Skeletal muscle tissue (tissue), 3 donors: ENCODE measurements at regions not wholly inside any gene's neighbourhood (a gene's known extent, or its start where the extent isn't known, plus 50 kb on each side); places are given as distances from the start of the nearest gene placed in this dataset.

Experiments
- H3K27ac ChIP-seq: one replicate; pipeline ENCODE4 v1.7.0; 2013; ENCODE audit warnings: mild to moderate bottlenecking, low read depth, low read length, inconsistent platforms
- H3K27me3 ChIP-seq, 3 donors: one replicate each; pipeline ENCODE4 v1.7.0; 2013; ENCODE audit warnings: low read length in 3 of 3; ENCODE audit not compliant: control insufficient read depth in 3 of 3, insufficient read depth in 3 of 3
- H3K36me3 ChIP-seq, 3 donors: one replicate each; pipeline ENCODE4 v1.7.0; 2013; ENCODE audit warnings: low read length in 3 of 3; ENCODE audit not compliant: control insufficient read depth in 3 of 3, insufficient read depth in 3 of 3
- H3K4me1 ChIP-seq, 3 donors: one replicate each; pipeline ENCODE4 v1.7.0; 2013; ENCODE audit warnings: low read length in 3 of 3, mild to moderate bottlenecking in 3 of 3; ENCODE audit not compliant: control insufficient read depth in 3 of 3, insufficient read depth in 3 of 3
- H3K4me3 ChIP-seq, 3 donors: one replicate each; pipeline ENCODE4 v1.7.0; 2013; ENCODE audit warnings: low read length in 3 of 3
- H3K9ac ChIP-seq, 3 donors: one replicate each; pipeline ENCODE4 v1.7.0; 2013; ENCODE audit warnings: low read length in 3 of 3, mild to moderate bottlenecking in 3 of 3, moderate library complexity in 2 of 3, low read depth in 1 of 3
- H3K9me3 ChIP-seq, 3 donors: one replicate each; pipeline ENCODE4 v1.7.0; 2013; ENCODE audit warnings: low read length in 3 of 3; ENCODE audit not compliant: control insufficient read depth in 3 of 3
- donor health status: Osteomylitis.

DNA sequence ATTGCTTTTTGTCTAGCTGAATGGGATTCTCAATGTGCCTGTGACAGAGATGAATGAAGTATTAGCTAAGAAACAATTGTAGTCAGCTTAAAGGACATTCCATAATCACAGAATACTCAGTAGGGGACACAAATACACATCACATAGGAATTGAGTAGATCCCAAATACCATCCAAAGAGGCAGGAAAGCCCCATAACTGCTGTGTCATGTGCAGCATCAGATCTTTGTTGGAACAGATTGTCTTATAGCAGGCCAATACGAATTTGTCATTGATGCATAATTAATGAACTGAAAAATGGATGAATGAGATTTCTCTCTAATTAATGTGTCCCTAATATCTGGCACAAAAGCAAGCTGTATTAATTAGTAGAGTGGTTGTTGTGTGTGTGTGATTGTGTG, 82.3 kb upstream of the S1PR1 start:
- Histone ChIP-seq H3K4me1 (no peaks in the 10 kb centered on the region), H3K36me3 (no peaks in the 10 kb centered on the region), H3K27ac (no peak overlapping the region), H3K9me3 (no peaks in the 10 kb centered on the region), H3K9ac (no peak overlapping the region), H3K27me3 (no peaks in the 10 kb centered on the region), H3K4me3 (no peak overlapping the region)

DNA sequence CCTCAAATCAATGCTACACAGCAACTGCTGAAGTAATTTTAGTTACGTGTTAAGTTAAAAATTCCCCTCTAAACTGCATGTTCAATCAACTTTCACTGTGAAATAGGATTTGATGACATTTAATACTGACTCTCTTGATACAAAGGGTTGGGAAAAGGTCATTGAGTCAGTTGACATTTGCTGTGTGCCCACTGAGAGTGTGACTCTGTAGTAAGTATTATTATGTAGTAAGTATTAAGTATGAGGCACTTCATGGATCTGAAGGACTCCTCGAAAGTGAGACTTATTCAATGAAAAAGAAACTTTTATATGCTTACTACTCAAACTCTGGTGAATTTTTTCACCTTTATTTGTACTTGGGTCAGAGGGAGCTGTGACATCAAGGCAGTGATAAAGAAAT, 83.1 kb upstream of the S1PR1 start:
- no peak overlapping the region for H3K9ac ChIP-seq

DNA sequence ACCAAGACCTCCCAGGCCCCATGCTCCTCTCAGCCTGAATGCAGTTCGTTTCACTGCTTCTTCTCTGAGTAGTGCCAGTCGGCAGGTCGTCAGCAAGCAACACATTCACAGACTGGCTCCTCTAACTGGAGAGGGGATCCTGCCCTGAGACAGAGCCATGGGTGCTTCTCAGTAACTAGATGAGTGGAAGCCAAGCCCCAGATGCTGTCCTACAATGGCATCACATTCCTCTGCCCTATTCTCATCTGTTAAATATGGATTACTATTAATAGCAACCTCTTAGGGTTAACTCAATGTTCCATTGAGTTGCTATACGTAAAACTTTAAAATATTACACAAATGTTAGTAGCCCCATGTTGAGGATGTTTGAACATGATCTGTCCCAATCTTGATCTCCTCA, 84.2 kb upstream of the S1PR1 start:
- Histone ChIP-seq H3K4me3 (no peak overlapping the region), H3K27ac (no peak overlapping the region), H3K27me3 (no peaks in the 10 kb centered on the region), H3K9ac (no peak overlapping the region), H3K4me1 (no peaks in the 10 kb centered on the region), H3K36me3 (no peaks in the 10 kb centered on the region), H3K9me3 (no peaks in the 10 kb centered on the region)

More for the DNA sequence above, 83.1 kb upstream of the S1PR1 start:
- Histone ChIP-seq H3K27ac (no peak overlapping the region), H3K4me3 (no peak overlapping the region), H3K36me3 (no peaks in the 10 kb centered on the region), H3K9me3 (no peaks in the 10 kb centered on the region), H3K27me3 (no peaks in the 10 kb centered on the region), H3K4me1 (no peaks in the 10 kb centered on the region)

DNA sequence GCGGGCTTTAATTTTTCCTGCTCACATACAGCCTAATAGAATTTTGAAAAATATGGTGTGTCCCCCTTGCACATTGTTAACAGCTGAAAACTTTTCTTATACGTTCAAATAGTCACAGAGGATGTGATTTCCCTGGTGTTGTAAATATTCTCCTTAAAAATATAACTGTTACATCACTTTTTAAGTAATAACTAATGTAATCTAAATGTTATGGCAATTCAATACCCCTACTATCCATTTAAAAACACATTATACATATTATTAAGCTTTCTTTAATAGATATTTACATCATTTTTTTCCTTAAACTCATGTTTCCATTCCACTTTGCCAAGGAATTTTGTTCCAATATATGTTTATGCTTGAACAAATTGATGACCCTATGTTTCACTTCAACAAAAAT, 85.5 kb upstream of the S1PR1 start:
- Histone ChIP-seq H3K9ac (no peak overlapping the region), H3K4me1 (no peaks in the 10 kb centered on the region), H3K9me3 (no peaks in the 10 kb centered on the region), H3K36me3 (no peaks in the 10 kb centered on the region), H3K27me3 (no peaks in the 10 kb centered on the region), H3K4me3 (no peak overlapping the region), H3K27ac (peak overlapping the region; percentile 34)

DNA sequence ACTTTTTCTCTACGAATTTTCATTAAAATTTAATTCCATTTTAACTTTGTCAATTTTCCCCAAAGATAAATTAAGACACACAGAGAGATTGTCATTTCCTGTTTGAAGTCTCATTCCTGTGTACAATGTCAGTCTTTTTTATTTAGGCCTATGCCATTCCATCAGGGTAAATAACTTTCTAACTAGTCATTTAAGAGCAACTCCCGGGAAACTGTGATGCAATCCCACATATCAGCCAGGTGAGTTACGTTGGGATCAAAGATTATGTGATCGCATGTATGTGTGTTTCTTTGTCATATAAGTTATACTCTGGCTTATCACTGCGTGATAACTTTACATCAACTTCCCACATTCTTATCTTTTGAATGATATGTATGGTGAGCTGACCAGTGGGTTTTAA, 86.1 kb upstream of the S1PR1 start:
- no peak overlapping the region for H3K4me3 ChIP-seq
- peak overlapping the region; percentile 34 for H3K27ac ChIP-seq
- no peaks in the 10 kb centered on the region for H3K36me3 ChIP-seq
- no peak overlapping the region for H3K9ac ChIP-seq
- no peaks in the 10 kb centered on the region for H3K27me3 ChIP-seq
- no peaks in the 10 kb centered on the region for H3K4me1 ChIP-seq
- no peaks in the 10 kb centered on the region for H3K9me3 ChIP-seq

DNA sequence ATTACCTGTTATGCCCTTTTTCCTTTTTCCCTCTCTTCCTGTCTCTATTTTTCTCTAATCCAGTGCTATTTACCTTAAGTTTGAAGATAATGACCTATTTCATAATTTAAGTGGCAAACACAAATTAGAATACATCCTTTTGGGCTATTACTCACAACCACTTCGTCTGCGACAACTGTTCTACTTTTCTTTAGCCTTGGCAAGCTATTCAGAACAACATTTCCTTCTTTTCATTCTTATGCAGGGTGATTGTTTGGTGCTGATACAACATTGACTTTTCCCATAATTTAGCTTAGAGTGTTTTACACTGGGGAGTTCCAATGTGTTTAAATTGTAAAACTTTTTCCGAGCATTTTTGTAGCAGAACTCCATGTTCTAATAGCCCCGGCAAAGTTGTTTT, 86.6 kb upstream of the S1PR1 start:
- Histone ChIP-seq H3K4me3 (no peak overlapping the region), H3K36me3 (no peaks in the 10 kb centered on the region), H3K27ac (peak overlapping the region; percentile 34), H3K9ac (no peak overlapping the region), H3K4me1 (no peaks in the 10 kb centered on the region), H3K9me3 (no peaks in the 10 kb centered on the region), H3K27me3 (no peaks in the 10 kb centered on the region)

DNA sequence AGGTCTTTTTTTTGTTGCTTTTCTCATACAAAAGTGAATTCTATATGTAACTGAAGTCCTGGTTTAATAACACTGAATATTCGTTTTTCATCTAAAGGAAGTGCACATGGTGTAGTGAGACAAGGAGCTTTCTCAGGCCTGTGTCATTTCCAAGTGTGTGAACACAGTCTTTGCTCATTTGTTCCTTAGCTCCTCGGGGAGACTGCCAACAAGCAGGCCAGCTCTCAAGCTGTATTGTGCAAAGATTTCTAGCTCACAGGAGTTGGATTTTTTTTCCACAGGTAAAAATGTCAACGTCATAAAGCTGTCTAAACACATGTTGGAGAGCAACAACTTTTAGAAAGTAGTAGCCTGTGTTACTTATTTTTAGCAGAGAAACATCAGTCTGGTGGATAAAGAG, 87.8 kb upstream of the S1PR1 start:
- Histone ChIP-seq H3K27ac (no peak overlapping the region), H3K27me3 (no peaks in the 10 kb centered on the region), H3K36me3 (no peaks in the 10 kb centered on the region), H3K9ac (no peak overlapping the region), H3K4me1 (no peaks in the 10 kb centered on the region), H3K4me3 (no peak overlapping the region), H3K9me3 (no peaks in the 10 kb centered on the region)

DNA sequence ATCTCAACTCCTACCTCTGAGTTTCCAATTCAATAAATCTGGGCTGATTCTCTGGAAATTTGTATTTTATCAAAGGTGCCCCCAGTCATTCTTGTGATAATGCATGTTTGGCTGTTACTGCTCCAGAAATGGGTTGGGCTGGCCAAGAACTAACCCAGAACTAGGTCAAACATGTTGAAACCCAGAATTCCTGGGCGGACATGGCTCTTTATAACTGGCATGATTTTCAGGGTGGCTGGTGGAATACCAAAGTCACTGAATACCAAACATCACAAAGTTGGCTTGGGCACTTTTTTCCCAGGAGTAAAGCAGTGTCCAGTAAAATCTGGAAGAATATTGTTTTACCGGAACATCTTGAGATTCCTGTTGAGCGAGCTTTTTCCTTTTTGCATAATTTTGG, 89.4 kb upstream of the S1PR1 start:
- no peak overlapping the region for H3K4me3 ChIP-seq
- H3K9me3 ChIP-seq = no peaks in the 10 kb centered on the region
- H3K27me3 ChIP-seq = no peaks in the 10 kb centered on the region
- no peaks in the 10 kb centered on the region for H3K4me1 ChIP-seq
- no peak overlapping the region for H3K27ac ChIP-seq
- no peak overlapping the region for H3K9ac ChIP-seq
- no peaks in the 10 kb centered on the region for H3K36me3 ChIP-seq

DNA sequence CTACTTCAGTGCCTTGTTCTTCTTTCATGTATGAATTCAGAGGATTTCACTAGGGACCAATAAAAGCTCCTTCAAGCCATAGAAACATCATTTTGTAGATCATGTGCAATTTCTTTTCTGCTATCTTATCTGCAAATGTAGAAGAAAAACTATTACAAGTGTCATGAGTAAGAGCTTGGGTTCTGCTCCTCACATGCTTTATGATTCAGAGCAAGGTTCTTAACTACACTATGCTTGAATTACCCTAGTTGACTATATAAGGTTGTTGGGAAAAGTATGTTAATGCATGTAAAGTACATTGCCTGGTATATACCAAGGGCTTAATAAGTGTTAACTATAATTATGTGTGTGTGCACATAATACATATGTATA, 91.4 kb upstream of the S1PR1 start:
- Histone ChIP-seq H3K27ac (no peak overlapping the region), H3K9ac (no peak overlapping the region), H3K9me3 (no peaks in the 10 kb centered on the region), H3K4me1 (no peaks in the 10 kb centered on the region), H3K4me3 (no peak overlapping the region), H3K27me3 (no peaks in the 10 kb centered on the region), H3K36me3 (no peaks in the 10 kb centered on the region)

DNA sequence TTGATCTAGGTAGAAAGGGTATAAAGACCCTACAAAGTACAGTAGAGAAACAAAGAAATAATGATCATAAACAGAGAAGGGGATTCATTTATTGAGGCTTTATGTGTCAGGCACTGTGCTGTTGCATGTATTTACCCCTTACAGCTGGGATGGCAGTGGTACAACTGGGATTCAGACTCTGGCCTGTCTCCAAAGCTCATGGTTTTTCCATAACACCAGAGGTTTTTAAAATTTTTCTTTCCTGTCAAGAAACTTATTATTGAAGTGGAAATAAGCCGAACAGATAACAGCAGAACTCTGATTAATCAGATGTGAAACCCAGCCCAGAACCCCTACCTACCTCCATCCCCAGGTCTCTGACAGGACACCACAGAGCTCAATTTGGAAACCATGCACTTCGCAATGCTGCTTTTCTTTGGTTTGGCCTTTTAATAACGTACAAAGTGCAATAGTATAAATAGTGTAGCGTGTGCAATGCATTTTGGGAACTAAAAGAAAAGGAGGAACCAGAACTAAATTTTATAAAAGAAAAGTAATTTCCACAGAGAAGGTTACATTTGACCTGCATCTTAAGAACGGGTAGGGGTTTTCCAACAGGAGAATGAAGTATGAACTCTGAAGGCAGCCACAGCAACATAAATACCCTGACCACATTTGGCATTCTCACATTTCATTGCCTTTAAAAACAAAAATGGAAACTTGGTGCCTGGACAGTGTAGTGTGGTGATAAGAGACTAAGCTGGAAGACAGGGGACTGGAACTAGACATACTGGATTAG, 92.0 kb upstream of the S1PR1 start:
- H3K4me3 ChIP-seq = no peak overlapping the region
- H3K36me3 ChIP-seq = no peaks in the 10 kb centered on the region
- H3K27me3 ChIP-seq = no peaks in the 10 kb centered on the region
- H3K4me1 ChIP-seq = no peaks in the 10 kb centered on the region
- H3K9ac ChIP-seq = no peak overlapping the region
- H3K9me3 ChIP-seq = no peaks in the 10 kb centered on the region
- H3K27ac ChIP-seq = no peak overlapping the region
